SJCRH30 (cell line): ENCODE measurements at regions not wholly inside any gene's neighbourhood (a gene's known extent, or its start where the extent isn't known, plus 50 kb on each side); places are given as distances from the start of the nearest gene placed in this dataset.

ENCODE experiments used
- DNase-seq, 2 experiments: peaks; one replicate each; pipeline ENCODE4 v3.0.0-alpha.2; 2015 to 2020
- H3K27ac ChIP-seq: fragments of 250-450 bp; sonication (Bioruptor Pico); 2 replicates; pipeline ENCODE4 v1.5.1; 2020; ENCODE audit warnings: mild to moderate bottlenecking, moderate library complexity
- H3K27me3 ChIP-seq: fragments of 250-450 bp; sonication (Bioruptor Pico); 2 replicates; pipeline ENCODE4 v1.5.1; 2020; ENCODE audit warnings: mild to moderate bottlenecking, moderate library complexity
- H3K36me3 ChIP-seq: fragments of 250-450 bp; sonication (Bioruptor Pico); 2 replicates; pipeline ENCODE4 v1.5.1; 2020; ENCODE audit warnings: mild to moderate bottlenecking, moderate library complexity
- H3K4me1 ChIP-seq: fragments of 250-450 bp; sonication (Bioruptor Pico); 2 replicates; pipeline ENCODE4 v1.5.1; 2020; ENCODE audit warnings: mild to moderate bottlenecking, moderate library complexity
- H3K4me3 ChIP-seq: fragments of 250-450 bp; sonication (Bioruptor Pico); 2 replicates; pipeline ENCODE4 v1.5.1; 2020; ENCODE audit warnings: mild to moderate bottlenecking, moderate library complexity
- H3K9me3 ChIP-seq: fragments of 250-450 bp; sonication (Bioruptor Pico); replicated peaks from 2 replicates; pipeline ENCODE4 v1.5.1; 2020; ENCODE audit warnings: mild to moderate bottlenecking, moderate library complexity

DNA sequence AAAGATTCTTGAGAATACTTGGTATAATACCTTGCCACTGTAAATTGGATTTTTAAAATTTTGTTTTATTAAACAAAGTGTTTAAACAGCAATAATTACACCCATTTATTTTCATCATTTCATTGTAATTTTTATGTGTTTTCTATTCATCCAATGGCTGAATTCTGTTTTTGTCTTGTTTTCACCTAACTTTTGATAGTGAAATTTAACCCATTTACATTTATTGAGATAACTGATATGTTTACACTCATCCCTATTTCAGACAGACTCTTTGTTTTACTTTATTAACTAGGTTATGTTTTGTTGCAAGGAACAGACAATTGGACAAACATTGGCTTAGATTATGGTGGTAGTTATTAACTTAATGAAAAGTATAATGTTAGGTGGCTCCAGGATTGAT lies 113.1 kb upstream of the REG3A start:
- Histone ChIP-seq H3K9me3 (0 out of 2 replicates have a peak, but pooled peaks cover 4% of the 10 kb centered on the region), H3K4me3 (no peak overlapping the region), H3K4me1 (no peaks in the 10 kb centered on the region), H3K27me3 (peaks cover 4% of the 10 kb centered on the region; the same call in 1 of the 2 replicates), H3K36me3 (no peaks in the 10 kb centered on the region), H3K27ac (no peak overlapping the region)
- DNase-seq = no peak

DNA sequence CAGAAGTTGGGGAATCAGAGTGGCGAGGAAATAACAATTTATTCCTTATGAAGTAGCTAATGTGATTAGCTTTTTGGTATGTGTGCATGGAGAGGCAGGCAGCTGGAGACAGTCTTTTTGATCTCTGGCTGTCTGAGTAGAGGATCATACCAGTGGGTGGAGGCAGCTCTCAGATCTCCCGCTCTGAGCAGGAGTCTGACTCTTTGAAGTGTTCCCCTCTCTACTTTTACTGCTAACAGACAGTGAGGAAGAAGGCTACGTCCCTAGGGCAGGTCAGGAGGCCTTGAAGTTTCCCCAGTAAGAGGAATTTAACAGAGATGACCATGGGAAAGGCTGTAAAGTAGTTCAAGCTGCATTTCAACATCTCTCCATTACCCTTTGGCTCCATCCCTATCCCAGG lies 111.9 kb upstream of the REG3A start:
- H3K4me3 ChIP-seq = no peak overlapping the region
- no peak for DNase-seq
- 0 out of 2 replicates have a peak, but pooled peaks cover 4% of the 10 kb centered on the region for H3K9me3 ChIP-seq
- no peaks in the 10 kb centered on the region for H3K36me3 ChIP-seq
- H3K4me1 ChIP-seq = no peaks in the 10 kb centered on the region
- no peak overlapping the region for H3K27ac ChIP-seq
- peaks cover 4% of the 10 kb centered on the region; the same call in 1 of the 2 replicates for H3K27me3 ChIP-seq

DNA sequence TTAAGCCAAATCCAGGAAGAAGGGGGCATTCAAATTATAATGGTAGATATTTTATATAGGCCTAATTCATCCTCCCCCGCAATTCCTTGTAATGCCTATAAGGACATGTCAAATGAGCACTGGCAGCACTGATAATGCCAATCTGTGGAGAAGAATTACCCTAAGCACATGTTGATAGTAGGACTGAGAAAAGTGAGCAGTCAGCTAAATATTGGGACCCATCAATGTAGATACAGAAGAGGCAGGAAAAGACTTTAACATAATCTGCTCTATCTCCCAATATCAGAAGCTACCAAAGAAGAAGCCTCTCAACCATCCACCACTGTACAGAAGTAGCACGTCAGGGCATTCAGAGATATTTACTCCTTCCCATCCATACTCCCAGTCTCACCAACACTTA lies 101.3 kb upstream of the REG3A start:
- Histone ChIP-seq H3K27me3 (0 out of 2 replicates have a peak, but pooled peaks cover 7% of the 10 kb centered on the region), H3K4me3 (no peak overlapping the region), H3K36me3 (no peaks in the 10 kb centered on the region), H3K4me1 (no peaks in the 10 kb centered on the region), H3K27ac (no peak overlapping the region), H3K9me3 (no peaks in the 10 kb centered on the region)
- DNase-seq = no peak

DNA sequence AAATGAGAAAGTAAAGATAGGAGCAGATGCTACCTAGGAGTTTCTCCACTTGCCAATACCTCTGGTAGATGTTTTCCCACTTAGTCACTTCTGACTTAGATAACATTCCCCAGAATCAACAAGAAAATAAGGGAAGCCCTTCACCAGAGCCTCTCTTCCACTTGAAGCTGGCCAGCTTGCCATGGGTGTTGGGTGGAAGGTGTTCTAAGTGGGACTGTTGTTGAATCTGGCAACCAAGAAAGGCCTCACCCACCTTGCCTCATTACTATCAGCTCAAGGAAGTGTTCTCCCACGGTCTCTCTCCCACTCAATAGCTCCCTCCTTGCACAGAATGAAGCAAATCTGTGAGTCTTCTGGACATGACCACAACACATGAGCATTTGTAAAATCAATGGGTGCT lies 100.4 kb upstream of the REG3A start:
- H3K27ac ChIP-seq = no peak overlapping the region
- no peak overlapping the region for H3K4me3 ChIP-seq

DNA sequence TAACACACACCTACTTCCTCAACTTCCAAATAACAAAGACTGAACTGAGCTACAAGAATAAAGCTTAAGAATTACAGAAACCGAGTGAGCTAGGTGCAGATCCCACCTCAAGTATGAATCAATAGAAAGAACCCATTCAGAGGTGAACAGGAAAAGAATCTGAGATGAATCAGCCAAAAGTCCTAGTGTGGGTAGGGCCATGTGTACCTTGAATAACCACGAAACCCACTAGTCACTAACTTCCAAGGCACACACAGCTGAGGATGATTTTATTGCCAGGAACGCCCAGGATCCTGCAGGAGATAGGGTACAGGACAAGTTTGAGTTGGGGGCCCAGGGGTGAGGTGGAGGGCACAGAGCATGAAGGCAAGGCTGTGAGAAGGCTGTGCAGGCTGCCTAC lies 99.7 kb upstream of the REG3A start:
- H3K4me3 ChIP-seq = no peak overlapping the region
- no peak for DNase-seq
- no peaks in the 10 kb centered on the region for H3K4me1 ChIP-seq
- no peak overlapping the region for H3K27ac ChIP-seq
- H3K36me3 ChIP-seq = no peaks in the 10 kb centered on the region
- 0 out of 2 replicates have a peak, but pooled peaks cover 13% of the 10 kb centered on the region for H3K27me3 ChIP-seq
- no peaks in the 10 kb centered on the region for H3K9me3 ChIP-seq

More for the DNA sequence above, 100.4 kb upstream of the REG3A start:
- Histone ChIP-seq H3K9me3 (no peaks in the 10 kb centered on the region), H3K27me3 (0 out of 2 replicates have a peak, but pooled peaks cover 11% of the 10 kb centered on the region), H3K4me1 (no peaks in the 10 kb centered on the region), H3K36me3 (no peaks in the 10 kb centered on the region)
- DNase-seq = no peak

DNA sequence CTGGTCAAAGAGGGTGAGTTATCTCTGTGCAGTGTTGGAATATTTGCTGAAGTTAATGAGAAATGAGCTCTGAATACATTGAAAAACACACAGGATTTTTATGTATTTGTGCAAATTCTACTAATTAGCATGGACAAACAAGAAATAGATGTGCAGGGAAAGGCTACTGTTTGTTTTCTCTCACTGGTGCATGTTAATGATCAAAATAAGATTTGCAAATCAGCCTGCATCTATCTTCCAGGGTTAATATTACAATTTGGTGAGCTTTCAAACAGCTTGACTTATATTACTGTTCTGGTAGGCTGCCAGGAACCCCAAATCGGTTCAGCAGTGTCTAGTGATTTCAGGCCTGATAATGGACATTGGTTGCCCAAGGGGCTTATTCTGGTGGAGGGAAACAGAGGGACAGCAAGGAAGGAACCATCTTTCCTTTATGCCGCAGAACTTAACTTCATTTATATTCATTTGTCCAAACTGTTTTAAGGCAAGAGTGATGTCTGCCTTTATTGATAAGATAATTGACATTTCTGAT lies 93.8 kb upstream of the REG3A start:
- no peaks in the 10 kb centered on the region for H3K9me3 ChIP-seq
- no peak overlapping the region for H3K4me3 ChIP-seq
- H3K4me1 ChIP-seq = no peaks in the 10 kb centered on the region
- H3K27me3 ChIP-seq = peaks cover 23% of the 10 kb centered on the region; the same call in 1 of the 2 replicates
- no peak overlapping the region for H3K27ac ChIP-seq
- H3K36me3 ChIP-seq = no peaks in the 10 kb centered on the region
- no peak for DNase-seq

DNA sequence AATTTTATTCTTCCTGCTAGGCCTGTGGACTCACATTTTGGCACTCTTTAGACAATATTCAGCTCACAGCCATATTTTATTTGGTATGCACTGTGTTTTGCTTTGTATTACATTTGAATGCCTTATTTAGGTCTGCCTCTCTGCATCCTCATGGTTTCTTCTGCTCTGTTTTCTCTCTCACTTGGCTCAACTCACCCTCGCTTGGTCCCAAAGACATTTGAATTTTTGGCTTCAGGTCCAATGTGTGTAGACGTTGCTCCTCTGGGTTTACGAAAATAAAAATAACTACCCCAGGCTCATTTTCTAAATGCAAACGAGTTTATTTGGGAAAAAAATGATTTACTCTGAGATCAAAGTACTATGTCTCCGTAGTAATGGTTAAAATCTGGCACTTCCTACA lies 91.1 kb upstream of the REG3A start:
- Histone ChIP-seq H3K27ac (no peak overlapping the region), H3K27me3 (peaks cover 16% of the 10 kb centered on the region; the same call in 1 of the 2 replicates), H3K9me3 (no peaks in the 10 kb centered on the region), H3K36me3 (no peaks in the 10 kb centered on the region), H3K4me1 (no peaks in the 10 kb centered on the region), H3K4me3 (no peak overlapping the region)
- no peak for DNase-seq

DNA sequence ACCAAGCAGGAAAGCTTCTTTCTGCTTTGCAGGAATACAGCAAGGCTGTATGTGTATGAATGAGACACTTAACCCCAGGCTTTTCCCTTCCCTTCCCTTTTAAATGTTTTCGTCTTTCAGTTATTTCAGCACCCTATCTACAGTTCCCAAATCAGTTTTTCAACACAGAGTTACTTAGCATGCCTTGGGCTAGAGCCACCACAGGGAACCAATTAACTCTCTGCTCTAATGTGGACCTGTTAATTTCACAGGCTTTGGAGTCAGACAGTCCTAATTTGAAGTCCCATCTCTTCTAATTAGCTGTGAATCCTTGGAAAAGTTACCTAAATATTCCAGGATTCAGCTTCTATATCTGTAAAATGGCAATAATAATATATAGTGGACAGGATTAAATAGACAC lies 89.2 kb upstream of the REG3A start:
- H3K9me3 ChIP-seq = no peaks in the 10 kb centered on the region
- no peaks in the 10 kb centered on the region for H3K36me3 ChIP-seq
- no peak overlapping the region for H3K4me3 ChIP-seq
- peaks cover 10% of the 10 kb centered on the region; the same call in 1 of the 2 replicates for H3K27me3 ChIP-seq
- DNase-seq = no peak
- no peaks in the 10 kb centered on the region for H3K4me1 ChIP-seq
- no peak overlapping the region for H3K27ac ChIP-seq

DNA sequence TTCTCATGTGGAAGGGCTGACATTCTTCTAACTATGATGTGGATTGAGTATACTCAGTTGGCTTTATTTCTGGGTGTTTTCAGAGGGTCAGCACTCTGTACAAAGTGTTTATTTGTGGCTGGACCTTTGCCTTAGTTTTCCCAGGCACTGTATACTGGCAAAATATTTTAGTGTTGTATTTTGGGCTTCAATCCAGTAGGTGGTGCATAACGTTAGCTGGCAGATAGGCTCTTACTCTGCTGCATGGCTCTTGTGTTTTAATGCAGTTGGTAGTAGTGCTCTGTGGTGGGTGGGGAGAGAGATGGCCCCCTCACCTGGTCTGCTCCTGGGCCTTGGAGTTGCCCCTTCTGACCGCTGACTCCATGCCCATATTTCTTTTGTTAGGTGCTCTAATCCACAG lies 75.6 kb upstream of the REG3A start:
- no peak overlapping the region for H3K27ac ChIP-seq
- H3K4me3 ChIP-seq = no peak overlapping the region
- DNase-seq = peak in 1 of 2 experiments; percentile 6
- H3K9me3 ChIP-seq = 0 out of 2 replicates have a peak, but pooled peaks cover 3% of the 10 kb centered on the region
- no peaks in the 10 kb centered on the region for H3K36me3 ChIP-seq
- no peaks in the 10 kb centered on the region for H3K4me1 ChIP-seq
- H3K27me3 ChIP-seq = peaks cover 4% of the 10 kb centered on the region; the same call in 1 of the 2 replicates

DNA sequence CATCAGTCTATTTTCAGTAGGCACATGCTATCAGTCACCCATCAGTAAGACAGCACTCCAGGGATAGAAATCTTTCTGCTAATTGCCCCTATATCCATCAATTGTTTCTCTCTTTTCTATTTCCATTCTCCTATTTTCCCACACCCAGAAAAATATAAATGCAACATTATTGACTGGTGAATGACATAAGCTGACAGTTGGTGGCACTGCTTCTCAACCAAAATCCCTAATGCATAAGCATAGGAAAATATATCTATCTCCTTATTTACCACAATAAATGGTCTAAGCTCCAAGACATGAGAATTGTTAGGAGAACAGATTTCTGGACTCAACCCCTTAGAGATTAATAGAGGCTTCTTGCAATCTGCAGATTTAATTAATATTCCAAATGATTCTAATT lies 64.0 kb upstream of the REG3A start:
- no peaks in the 10 kb centered on the region; the same call in 1 of the 2 replicates for H3K27me3 ChIP-seq
- H3K9me3 ChIP-seq = no peaks in the 10 kb centered on the region
- no peak overlapping the region for H3K4me3 ChIP-seq
- DNase-seq = no peak
- peaks cover 2% of the 10 kb centered on the region; the same call in 1 of the 2 replicates for H3K4me1 ChIP-seq
- no peak overlapping the region for H3K27ac ChIP-seq
- no peaks in the 10 kb centered on the region for H3K36me3 ChIP-seq

DNA sequence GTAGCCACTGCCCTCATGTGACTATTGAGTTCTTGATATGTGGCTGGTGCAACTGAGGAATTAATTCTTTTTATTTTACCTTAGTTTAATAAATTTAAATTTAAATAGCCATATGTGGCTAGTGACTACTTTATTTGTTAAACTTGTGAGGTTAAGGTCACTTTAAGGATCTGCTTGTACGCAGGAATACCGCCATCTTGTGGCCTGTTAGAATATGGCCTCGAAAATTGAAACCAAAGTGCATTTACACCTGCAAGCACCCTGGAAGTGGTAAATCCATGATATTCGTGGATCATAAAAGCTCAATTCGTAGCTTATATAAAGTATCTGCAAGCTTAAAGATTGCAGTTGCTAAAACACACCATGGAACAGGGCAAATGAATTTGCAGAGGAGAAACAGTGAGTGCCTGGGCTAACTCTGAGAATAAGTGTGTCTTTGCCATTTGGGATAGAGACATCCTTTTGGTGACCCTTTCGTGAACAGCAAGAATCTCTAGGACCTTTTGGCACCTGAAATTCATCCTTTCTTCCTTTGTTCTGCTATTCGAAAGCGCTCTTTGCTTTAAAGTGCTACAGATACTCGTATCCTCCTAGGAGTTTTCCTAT lies 59.9 kb upstream of the REG3A start:
- H3K36me3 ChIP-seq = no peaks in the 10 kb centered on the region
- no peaks in the 10 kb centered on the region; the same call in 1 of the 2 replicates for H3K27me3 ChIP-seq
- no peak overlapping the region for H3K27ac ChIP-seq
- H3K4me3 ChIP-seq = no peak overlapping the region
- H3K4me1 ChIP-seq = peaks cover 2% of the 10 kb centered on the region; the same call in 1 of the 2 replicates
- DNase-seq = peak; percentile 32 to 60
- H3K9me3 ChIP-seq = no peaks in the 10 kb centered on the region

DNA sequence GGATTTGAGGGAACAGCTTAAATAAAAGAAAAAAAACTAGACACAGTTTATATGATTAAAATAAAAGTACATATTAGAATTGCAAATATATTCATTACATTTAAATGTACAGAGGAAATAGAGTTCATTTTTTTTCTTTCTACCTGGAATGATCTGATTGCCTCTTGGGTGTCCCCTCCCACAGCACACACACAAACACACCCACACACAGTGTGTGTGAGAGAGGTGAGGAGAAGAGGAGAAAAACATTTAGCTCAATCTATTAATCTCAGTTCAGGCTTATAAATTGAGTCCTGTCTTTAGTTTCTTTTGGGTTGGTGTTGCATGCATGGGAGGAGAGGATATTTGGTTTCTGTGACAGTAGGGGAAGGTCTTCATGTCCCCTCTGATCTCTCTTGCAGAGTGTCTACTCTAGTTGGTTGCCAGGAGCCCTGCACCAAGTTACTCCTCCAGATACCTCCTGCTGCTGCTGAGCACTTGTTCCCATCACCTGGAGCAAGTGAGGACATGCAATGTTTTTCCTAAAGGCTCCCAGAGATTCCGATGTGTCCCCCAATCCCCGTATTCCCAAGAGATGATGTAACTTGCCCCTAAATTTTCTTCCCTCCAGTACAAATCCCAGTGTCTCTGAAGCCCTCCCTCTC lies 50.8 kb upstream of the REG3A start:
- Histone ChIP-seq H3K9me3 (no peaks in the 10 kb centered on the region), H3K36me3 (no peaks in the 10 kb centered on the region), H3K27me3 (no peaks in the 10 kb centered on the region), H3K27ac (no peak overlapping the region), H3K4me1 (no peaks in the 10 kb centered on the region), H3K4me3 (no peak overlapping the region)
- no peak for DNase-seq
